C4-2B (cell line): ENCODE measurements at regions not wholly inside any gene's neighbourhood (a gene's known extent, or its start where the extent isn't known, plus 50 kb on each side); places are given as distances from the start of the nearest gene placed in this dataset.
"Not testable (repeated sequence)": the region's sequence is repeated elsewhere in the genome, so short reads cannot be mapped to it uniquely, and the experiment has no call there.

ENCODE experiments used
- CTCF ChIP-seq: fragments of 450-650 bp; conservative IDR thresholded peaks from 2 replicates; pipeline ENCODE4 v1.5.1; 2017; ENCODE audit warnings: mild to moderate bottlenecking
- ZFX ChIP-seq: fragments of 450-650 bp; IDR thresholded peaks from 2 replicates; pipeline ENCODE4 v1.6.1; 2017

- not testable (repeated sequence) for TF ChIP-seq CTCF, ZFX
Measured at GRCh38 chr3:10109-10996, 186.2 kb upstream of the CHL1 start.
